Endodermal cell (in vitro differentiated cells): ENCODE measurements at regions not wholly inside any gene's neighbourhood (a gene's known extent, or its start where the extent isn't known, plus 50 kb on each side); places are given as distances from the start of the nearest gene placed in this dataset.

Source experiments
- DNase-seq: peaks from one replicate; pipeline ENCODE4 v3.0.0-alpha.2; 2017
- H3K27ac ChIP-seq: 2 replicates; pipeline ENCODE4 v1.5.1; 2013; ENCODE audit warnings: mild to moderate bottlenecking, low read depth, low read length, moderate library complexity
- H3K27me3 ChIP-seq: 2 replicates; pipeline ENCODE4 v1.6.1; 2013; ENCODE audit warnings: mild to moderate bottlenecking, low read length, moderate library complexity; ENCODE audit not compliant: insufficient read depth, control insufficient read depth, poor library complexity, severe bottlenecking
- H3K36me3 ChIP-seq: 2 replicates; pipeline ENCODE4 v1.7.0; 2013; ENCODE audit warnings: mild to moderate bottlenecking, low read length, moderate library complexity; ENCODE audit not compliant: control insufficient read depth, insufficient read depth
- H3K4me1 ChIP-seq: one replicate; pipeline ENCODE4 v1.7.0; 2013; ENCODE audit warnings: low read length; ENCODE audit not compliant: control insufficient read depth, insufficient read depth
- H3K4me3 ChIP-seq: 2 replicates; pipeline ENCODE4 v1.5.1; 2013; ENCODE audit warnings: mild to moderate bottlenecking, low read length, moderate library complexity
- H3K9ac ChIP-seq: 2 replicates; pipeline ENCODE4 v1.6.1; 2013; ENCODE audit warnings: mild to moderate bottlenecking, low read length, moderate library complexity; ENCODE audit not compliant: poor library complexity, severe bottlenecking; ENCODE audit errors: extremely low read depth
- H3K9me3 ChIP-seq: 2 replicates; pipeline ENCODE4 v1.6.1; 2013; ENCODE audit warnings: mild to moderate bottlenecking, low read length, moderate library complexity; ENCODE audit not compliant: control insufficient read depth
- H3K27ac Mint-ChIP-seq: 2 replicates; pipeline ENCODE4 v1.8.0; 2020; ENCODE audit warnings: mixed read lengths
- H3K27me3 Mint-ChIP-seq: 2 replicates; pipeline ENCODE4 v1.8.0; 2021; ENCODE audit warnings: mild to moderate bottlenecking, mixed read lengths; ENCODE audit not compliant: insufficient read depth
- H3K36me3 Mint-ChIP-seq: 2 replicates; pipeline ENCODE4 v1.8.0; 2020; ENCODE audit warnings: low read depth, mixed read lengths
- H3K4me1 Mint-ChIP-seq: 2 replicates; pipeline ENCODE4 v1.8.0; 2020; ENCODE audit warnings: mixed read lengths
- H3K4me3 Mint-ChIP-seq: 2 replicates; pipeline ENCODE4 v1.8.0; 2020; ENCODE audit warnings: mild to moderate bottlenecking, moderate library complexity, mixed read lengths
- H3K9me3 Mint-ChIP-seq: 2 replicates; pipeline ENCODE4 v1.8.0; 2020; ENCODE audit warnings: mild to moderate bottlenecking, mixed read lengths
- CTCF ChIP-seq: fragments of 200-600 bp; sonication (generic); conservative IDR thresholded peaks from 2 replicates; pipeline ENCODE4 v1.5.0; 2021; ENCODE audit warnings: antibody characterized with exemption, mild to moderate bottlenecking
- WGBS, 2 experiments: methylation state at CpG; one replicate each; pipeline versions ENCODE4 v1.1.5 to v1.1.7; 2013; ENCODE audit warnings: missing lambda C conversion rate in 2 of 2, mixed read lengths in 1 of 2; ENCODE audit not compliant: insufficient coverage in 1 of 2, insufficient read length in 1 of 2; 5-methylcytosine and 5-hydroxymethylcytosine counted together

DNA sequence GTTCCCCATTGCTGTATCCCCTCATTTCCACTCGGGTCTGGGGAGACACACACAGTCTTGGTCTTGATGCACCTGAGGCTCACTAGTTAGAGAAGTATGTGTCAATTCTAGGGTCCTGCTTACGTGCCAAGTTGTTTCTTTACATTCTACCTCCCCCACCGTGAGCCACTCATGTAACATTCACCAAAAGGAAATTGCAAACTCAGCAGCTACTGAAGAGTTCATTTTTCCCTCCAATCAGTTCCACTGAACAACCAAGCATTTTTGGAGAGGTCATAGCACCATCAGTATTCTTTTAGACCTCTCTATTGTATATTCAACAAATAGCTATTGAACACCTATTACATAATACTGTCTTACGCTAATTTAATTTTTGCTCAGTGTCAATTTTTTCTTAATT lies 281.1 kb downstream of the SH3GL2 start:
- Histone ChIP-seq H3K9ac (no peak overlapping the region), H3K36me3 (no peaks in the 10 kb centered on the region), H3K4me1 (peaks cover 6% of the 10 kb centered on the region), H3K9me3 (no peaks in the 10 kb centered on the region), H3K27ac (no peak overlapping the region), H3K27me3 (no peaks in the 10 kb centered on the region), H3K4me3 (no peak overlapping the region)
- Mint-ChIP-seq H3K4me1 (peaks cover 5% of the 10 kb centered on the region), H3K27me3 (peaks cover 2% of the 10 kb centered on the region), H3K9me3 (no peaks in the 10 kb centered on the region), H3K36me3 (no peaks in the 10 kb centered on the region), H3K4me3 (no peak overlapping the region), H3K27ac (no peak overlapping the region)
- DNase-seq = no peak
- no peak for TF ChIP-seq CTCF
- WGBS, 2 experiments = 86 to 94% methylated on average over 2 to 4 of the region's 4 CpGs

GRCh38 chr9:17862101-17862500 lies 283.2 kb downstream of the SH3GL2 start:
- Histone ChIP-seq H3K27me3 (no peaks in the 10 kb centered on the region), H3K36me3 (no peaks in the 10 kb centered on the region), H3K9me3 (no peaks in the 10 kb centered on the region), H3K4me1 (peaks cover 6% of the 10 kb centered on the region), H3K27ac (no peak overlapping the region), H3K9ac (no peak overlapping the region), H3K4me3 (no peak overlapping the region)
- 81 to 96% methylated on average over 4 of the region's 4 CpGs for WGBS, 2 experiments
- H3K27me3 Mint-ChIP-seq = peaks cover 2% of the 10 kb centered on the region
- H3K4me3 Mint-ChIP-seq = no peak overlapping the region
- H3K9me3 Mint-ChIP-seq = no peaks in the 10 kb centered on the region
- no peak for DNase-seq
- H3K4me1 Mint-ChIP-seq = peaks cover 5% of the 10 kb centered on the region
- no peak overlapping the region for H3K27ac Mint-ChIP-seq
- H3K36me3 Mint-ChIP-seq = no peaks in the 10 kb centered on the region
- no peak for TF ChIP-seq CTCF

- WGBS, 2 experiments = 95 to 100% methylated on average over 2 to 4 of the region's 4 CpGs
- Histone ChIP-seq H3K27ac (no peak overlapping the region), H3K9me3 (no peaks in the 10 kb centered on the region), H3K4me1 (peaks cover 6% of the 10 kb centered on the region), H3K4me3 (peak overlapping the region; percentile 23), H3K27me3 (no peaks in the 10 kb centered on the region), H3K9ac (no peak overlapping the region), H3K36me3 (no peaks in the 10 kb centered on the region)
- Mint-ChIP-seq H3K27me3 (peaks cover 2% of the 10 kb centered on the region), H3K9me3 (no peaks in the 10 kb centered on the region), H3K27ac (no peak overlapping the region), H3K36me3 (no peaks in the 10 kb centered on the region), H3K4me3 (no peak overlapping the region), H3K4me1 (peaks cover 5% of the 10 kb centered on the region)
- TF ChIP-seq CTCF = no peak
- no peak for DNase-seq
These were observed 283.8 kb downstream of the SH3GL2 start for GRCh38 chr9:17862629-17863028.
